Stimulated activated CD8-positive, alpha-beta memory T cell treated with anti-CD3 and anti-CD28 coated beads, Interleukin-12 subunit alpha, Interleukin-12 subunit beta, amount 100 ng/mL, for 1 hour (primary cell): ENCODE measurements at regions not wholly inside any gene's neighbourhood (a gene's known extent, or its start where the extent isn't known, plus 50 kb on each side); places are given as distances from the start of the nearest gene placed in this dataset.
"Not testable (repeated sequence)": the region's sequence is repeated elsewhere in the genome, so short reads cannot be mapped to it uniquely, and the experiment has no call there.

Experiments used
- DNase-seq: peaks from one replicate; pipeline ENCODE4 v3.0.0-alpha.2; 2020; ENCODE audit warnings: low read depth

GRCh38 chr11:95435628-95436353, 204.8 kb upstream of the SESN3 start:
- no peak for DNase-seq

- DNase-seq, result no peak
These were observed 204.2 kb upstream of the SESN3 start for GRCh38 chr11:95435192-95435591.

GRCh38 chr11:95434489-95435057, 203.6 kb upstream of the SESN3 start:
- DNase-seq, result no peak

GRCh38 chr11:95434009-95434408, 203.0 kb upstream of the SESN3 start:
- DNase-seq, result no peak

GRCh38 chr11:95432714-95433503, 201.9 kb upstream of the SESN3 start:
- no peak for DNase-seq

GRCh38 chr11:95429376-95429907, 198.4 kb upstream of the SESN3 start:
- no peak for DNase-seq

- DNase-seq, result no peak
These were observed 195.9 kb upstream of the SESN3 start for GRCh38 chr11:95426823-95427462.

GRCh38 chr11:95419915-95420314, 188.9 kb upstream of the SESN3 start:
- no peak for DNase-seq

GRCh38 chr11:95418916-95419315, 187.9 kb upstream of the SESN3 start:
- DNase-seq, result no peak

- DNase-seq, result no peak
These were observed 186.8 kb upstream of the SESN3 start for GRCh38 chr11:95417832-95418231.

- no peak for DNase-seq
These were observed 184.9 kb upstream of the SESN3 start for GRCh38 chr11:95415837-95416304.

GRCh38 chr11:95414217-95414616, 183.2 kb upstream of the SESN3 start:
- DNase-seq, result no peak

GRCh38 chr11:95413761-95414160, 182.8 kb upstream of the SESN3 start:
- DNase-seq, result no peak

GRCh38 chr11:95413021-95413420, 182.0 kb upstream of the SESN3 start:
- DNase-seq, result no peak

- DNase-seq, result no peak
These were observed 181.1 kb upstream of the SESN3 start for GRCh38 chr11:95412074-95412473.

- DNase-seq, result not testable (repeated sequence)
These were observed 179.7 kb upstream of the SESN3 start for GRCh38 chr11:95410707-95411106.

GRCh38 chr11:95406271-95406670, 175.3 kb upstream of the SESN3 start:
- DNase-seq, result no peak

GRCh38 chr11:95404370-95404769, 173.4 kb upstream of the SESN3 start:
- no peak for DNase-seq

- no peak for DNase-seq
These were observed 167.6 kb upstream of the SESN3 start for GRCh38 chr11:95398437-95399112.

- DNase-seq, result no peak
These were observed 161.6 kb upstream of the SESN3 start for GRCh38 chr11:95392644-95393043.

- DNase-seq, result no peak
These were observed 158.4 kb upstream of the SESN3 start for GRCh38 chr11:95389427-95389826.

- no peak for DNase-seq
These were observed 157.1 kb upstream of the SESN3 start for GRCh38 chr11:95388086-95388485.
